ENCODE measurements at regions not wholly inside any gene's neighbourhood (a gene's known extent, or its start where the extent isn't known, plus 50 kb on each side); places are given as distances from the start of the nearest gene placed in this dataset.

DNA sequence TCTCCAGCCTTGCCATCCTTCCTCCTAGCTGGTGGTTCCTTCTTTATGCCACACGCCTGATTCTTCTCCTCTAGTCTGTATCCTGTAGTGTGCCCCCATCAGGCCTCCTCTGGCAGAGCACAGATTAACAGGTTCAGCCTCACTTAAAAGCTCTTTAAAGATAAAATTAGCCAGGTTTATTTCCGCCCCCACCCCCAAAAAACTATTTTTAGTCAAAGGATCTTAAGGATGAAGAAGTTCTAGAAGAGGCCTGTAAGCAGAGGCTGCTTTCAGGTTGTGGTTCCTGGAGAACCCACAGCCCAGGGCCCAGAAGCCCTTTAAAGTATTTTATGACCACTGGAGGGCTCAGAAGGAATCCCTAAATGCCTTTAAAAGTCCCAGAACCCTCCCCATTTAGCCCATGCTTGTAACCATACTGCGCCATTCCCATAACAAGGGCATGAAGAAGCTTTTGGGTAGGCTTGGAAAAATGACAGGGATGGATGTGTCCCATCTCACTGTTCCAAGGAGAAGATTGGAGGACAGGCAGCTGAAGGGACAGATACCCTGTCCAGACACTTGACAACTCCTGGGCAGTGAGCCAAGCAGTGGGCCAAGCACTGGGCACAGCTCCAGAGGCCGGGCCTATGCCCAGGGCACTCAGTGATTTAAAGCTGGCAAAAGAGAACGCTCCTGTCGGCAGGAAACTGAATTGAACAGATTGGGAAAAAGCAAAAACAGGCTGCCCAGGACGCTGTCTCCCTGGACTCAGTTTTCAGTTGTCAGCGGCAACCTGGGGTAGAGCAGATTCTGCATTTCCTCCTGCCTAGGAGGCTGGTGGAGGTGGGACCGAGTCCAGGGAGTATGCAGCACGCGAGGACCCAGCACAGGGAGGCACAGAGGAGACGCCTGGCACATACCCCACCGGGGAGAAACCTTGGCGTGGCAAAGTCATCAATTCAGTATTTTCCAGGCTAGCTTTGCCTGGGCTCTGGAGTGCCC is 106.3 kb upstream of the SSBP2 start:
- DNase-seq (ENCODE audit: low spot score): no peak

DNA sequence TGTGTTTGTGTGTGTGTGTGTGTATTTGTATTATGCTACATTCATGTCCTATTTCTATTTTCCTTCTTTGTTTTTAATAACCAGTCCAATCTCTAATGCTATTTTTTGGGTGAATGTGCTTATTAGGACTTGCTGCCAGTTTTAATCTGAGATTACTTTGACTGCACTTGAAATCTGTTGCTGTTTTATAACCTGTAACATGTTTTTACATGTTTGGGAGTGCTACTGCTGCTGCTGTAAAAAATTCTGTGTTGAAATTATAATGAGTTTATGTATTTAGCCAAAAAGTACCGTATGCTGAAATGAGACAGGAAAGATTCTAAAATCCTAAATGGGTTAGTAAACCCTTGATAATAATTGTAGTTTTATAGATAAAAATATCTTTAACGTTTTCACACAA is 104.7 kb upstream of the SSBP2 start:
- no peak for DNase-seq (ENCODE audit: low spot score)

DNA sequence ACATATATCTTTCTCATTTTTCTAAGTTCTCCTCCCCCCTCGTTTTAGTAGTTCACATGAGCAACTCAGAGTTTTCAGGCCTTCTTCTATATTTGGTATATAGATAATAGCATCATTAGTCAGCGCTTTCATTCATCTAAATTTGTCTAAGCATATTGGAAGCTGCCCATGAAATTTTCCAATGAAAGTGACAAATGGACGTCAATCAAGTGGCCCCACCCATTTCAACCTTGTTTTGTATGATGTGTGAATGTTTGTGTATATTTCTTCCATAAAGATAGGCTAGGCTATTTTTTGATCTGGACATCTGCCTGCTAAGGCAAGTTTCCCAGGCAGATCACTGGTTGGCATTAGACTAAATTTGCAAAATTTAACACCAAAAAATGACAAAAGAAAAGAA is 104.0 kb upstream of the SSBP2 start:
- no peak for DNase-seq (ENCODE audit: low spot score)

DNA sequence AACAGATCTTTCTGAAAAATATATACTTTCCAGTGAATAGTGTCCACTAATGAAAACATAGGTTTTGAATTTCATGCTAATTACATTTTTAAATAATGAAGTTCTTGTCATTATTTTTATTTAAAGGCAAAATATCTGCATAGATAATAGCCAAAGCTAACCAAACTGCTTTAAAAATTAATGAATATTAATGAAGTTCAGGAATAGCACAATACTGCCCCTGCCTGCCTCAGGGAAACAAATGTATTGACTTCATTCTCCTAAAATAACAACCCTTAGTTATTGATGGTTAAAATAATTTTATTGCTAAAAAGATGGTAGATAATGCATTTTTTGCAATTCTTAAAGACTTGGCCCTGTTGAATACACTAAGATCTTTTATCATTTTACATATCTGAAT is 103.6 kb upstream of the SSBP2 start:
- DNase-seq (ENCODE audit: low spot score): no peak

DNA sequence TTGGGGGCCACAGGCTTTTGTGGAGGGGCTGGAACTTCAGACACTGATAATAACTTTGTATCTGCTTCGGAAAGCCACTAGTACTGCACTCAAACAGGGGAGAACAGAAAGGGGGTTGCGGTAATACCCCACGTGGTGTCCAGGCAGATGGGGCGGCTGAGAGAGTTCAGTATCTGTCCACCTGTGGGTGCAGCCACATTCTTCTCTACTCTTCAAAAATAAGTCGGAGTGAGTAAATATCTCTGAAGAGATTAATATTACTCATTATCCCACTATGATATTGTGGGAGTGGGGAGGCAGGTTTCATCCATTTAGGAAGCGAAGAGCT is 102.1 kb upstream of the SSBP2 start:
- no peak for DNase-seq (ENCODE audit: low spot score)

DNA sequence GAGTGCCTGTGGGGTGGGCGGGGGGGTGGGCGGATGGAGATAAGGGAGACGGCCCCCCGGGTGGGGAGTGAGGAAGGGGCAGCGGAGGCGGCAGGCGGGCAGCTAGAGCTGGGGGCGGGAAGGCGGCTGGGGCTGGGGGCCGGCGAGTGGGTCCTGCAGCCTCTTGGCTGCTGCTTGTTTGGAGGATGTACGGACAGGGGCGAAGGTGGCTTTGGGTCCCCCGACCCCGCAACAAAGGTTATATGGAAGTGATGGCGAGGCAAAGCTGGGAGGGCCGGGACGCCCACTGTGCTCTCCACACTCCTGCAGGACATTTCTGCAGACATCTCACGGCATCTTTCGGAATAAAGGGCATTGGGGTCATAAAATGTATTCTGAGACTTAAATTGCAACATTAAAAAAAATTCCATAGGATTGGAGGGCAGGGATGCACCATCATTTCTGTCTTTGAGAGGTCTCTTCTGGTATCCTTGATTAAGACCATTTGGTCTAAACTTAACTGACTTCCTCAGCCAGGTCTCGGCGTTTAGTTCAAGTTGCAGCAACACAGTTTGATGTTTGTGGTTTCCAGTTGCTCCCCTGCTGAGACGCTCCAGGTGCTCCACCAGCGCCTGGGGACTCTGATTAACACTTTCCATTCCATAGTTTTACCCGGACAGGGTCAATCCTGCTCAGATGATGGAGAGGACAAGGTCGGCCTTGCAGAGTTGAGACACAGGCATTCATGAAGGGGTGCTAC is 101.6 kb upstream of the SSBP2 start:
- no peak for DNase-seq (ENCODE audit: low spot score)

DNA sequence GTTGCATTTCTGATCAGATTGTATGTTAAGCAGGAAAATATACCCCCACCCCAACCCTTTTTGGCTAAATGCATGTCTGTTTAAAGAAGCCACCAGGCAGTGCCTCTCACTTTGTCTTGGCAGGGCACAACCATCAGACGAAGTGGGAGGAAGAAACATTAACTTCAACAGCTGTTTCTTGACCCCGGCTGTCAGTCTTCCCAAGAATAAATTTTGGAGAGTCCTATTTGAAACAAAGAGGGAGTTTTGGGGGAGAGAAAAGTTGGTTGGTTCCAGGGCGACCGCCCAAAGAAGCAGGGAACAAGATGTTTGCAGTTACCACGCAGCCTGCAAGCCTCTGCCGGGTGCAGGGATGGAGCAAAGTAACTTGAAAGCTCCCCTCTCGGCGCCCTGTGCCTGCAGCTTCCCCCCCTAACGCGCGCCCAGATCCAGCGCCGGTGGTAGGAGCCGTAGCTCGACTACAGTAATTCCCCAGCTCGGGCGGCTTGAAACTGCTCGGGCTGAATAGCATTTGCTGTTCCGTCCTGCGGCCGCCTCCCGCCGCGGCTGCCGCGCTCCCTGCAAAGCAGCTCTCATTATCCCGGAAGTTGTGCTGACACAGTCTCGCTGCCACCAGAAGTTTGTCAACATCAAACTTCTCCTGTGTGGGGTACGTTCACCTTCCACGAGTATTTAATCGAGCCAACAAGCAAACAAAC is 100.7 kb upstream of the SSBP2 start:
- peak; percentile 90 for DNase-seq (ENCODE audit: low spot score)

DNA sequence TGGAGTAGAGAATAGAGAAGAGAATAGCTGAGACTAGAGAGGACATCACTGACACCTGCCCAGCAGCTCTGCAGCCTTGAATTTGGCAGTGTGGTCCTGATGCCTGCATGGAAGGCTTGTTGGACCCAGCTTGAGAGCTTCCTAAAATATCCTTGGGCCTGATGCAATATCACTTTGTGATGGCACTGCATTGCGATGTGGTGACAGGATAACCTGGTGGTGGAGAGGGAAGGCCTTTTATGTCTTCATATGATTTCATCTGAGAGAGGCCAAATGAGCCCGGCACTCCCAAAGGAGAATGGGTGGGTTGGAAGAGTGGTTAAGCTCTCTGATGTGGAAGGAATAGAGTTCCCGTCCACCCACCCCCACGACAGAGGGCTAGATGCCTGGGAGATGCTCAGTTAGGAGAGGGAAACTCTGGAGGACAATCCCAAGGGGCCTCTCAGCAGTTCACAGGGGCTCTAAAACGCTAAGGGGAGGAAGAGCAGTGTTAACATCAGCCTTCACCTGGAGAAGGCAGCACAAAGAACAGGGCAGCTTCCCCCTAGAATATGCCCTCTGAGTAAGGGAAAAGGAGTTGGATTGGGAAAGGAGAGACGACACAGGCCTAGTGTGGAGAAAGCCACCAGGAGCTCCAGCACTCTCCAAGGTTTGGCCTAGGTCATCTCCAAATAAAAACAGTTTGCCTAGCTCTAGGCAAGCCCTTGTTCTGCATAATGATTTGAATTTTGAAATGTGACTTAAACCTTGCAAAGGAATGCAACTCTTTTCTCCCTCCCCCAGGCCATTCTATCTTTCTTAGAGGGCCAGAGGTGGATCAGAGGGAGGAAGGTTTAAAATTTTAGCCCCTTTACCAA is 99.8 kb upstream of the SSBP2 start:
- DNase-seq (ENCODE audit: low spot score): no peak

DNA sequence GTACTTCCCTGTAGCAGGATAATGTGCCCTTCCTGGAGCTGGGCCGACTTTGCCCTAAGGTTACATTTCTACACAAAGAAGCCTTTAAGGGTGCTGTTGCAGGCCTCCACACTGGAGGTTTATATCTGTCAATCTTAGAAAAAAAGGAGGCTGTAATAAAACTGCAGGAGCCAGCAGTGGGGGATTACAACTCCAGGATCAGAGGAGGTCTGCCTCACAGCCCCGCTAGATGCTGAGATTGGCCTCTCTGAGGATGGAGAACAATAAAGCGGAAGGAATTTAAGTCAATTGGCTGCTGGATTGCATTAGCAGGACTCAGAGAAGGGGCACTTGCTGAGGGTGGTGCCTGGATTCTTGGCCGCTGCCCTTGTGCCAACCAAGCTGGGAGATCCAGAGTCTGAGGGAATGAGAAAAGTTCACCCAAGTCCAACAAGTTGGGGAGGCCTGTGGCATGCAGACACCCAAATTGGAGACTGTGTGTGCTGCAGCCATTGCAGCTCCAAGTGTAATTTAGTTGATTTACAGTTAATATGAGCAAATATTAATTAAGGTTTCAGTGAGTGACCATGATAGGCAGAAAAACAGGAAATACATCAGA is 99.0 kb upstream of the SSBP2 start:
- DNase-seq (ENCODE audit: low spot score): no peak

DNA sequence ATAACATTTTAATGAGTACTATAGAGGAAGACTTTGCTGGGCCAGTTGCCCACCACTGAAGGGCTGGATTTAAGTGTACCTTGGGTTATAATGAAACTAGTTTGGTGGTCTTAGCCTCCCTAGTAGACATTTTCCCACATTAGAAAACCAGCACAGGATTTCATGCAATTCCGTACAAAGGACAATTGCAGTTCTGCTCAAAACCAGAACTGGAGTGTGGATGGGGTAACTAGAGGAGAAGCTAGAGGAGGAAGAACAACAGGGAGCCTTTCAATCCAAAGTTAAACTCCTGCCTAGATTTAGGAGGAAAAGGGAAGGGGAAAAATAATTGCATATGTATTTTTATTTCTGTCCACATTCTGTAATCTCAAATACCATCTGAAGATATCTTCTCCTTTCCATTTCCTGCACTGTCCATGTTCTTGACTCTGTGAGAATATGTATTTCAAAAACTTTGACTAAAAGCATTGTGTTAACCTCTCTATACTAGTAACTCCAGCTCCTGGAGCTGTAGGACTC is 97.5 kb upstream of the SSBP2 start:
- DNase-seq (ENCODE audit: low spot score): no peak

DNA sequence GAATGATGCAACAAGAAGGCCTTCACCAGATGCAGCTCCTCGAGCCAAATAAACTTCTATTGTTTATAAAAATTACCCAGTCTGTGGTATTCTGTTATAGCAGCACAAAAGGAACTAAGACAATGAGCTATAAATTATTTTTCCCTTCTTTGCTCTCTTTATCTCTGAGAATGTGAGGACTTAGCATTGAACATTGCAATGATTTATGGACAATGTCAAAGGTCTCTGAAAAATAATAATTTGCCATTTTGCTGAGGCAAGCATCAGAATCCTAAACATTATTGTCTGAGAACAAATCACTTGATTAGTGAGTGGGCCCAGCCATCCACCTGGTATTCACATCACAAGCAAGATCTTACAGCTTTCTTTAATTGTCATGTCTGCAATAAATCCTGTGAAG is 95.4 kb upstream of the SSBP2 start:
- no peak for DNase-seq (ENCODE audit: low spot score)

DNA sequence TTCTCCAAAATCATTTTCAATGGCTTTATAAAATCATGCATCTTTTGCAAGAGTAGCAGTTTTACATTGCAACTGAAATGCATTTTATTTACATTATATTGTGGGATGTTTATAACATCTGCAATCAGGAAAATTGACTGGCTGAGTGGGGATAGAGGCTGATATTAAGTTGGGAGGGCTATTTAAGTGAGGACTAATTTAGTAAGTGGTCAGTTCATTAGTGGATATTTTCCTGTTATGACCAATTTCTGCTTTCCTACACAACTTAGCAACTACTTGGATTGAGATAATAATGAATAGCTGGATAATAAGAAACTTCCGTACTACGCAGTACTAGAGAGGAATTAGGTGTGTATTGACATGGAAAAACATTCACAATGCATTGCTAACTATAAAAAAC is 92.9 kb upstream of the SSBP2 start:
- no peak for DNase-seq (ENCODE audit: low spot score)

DNA sequence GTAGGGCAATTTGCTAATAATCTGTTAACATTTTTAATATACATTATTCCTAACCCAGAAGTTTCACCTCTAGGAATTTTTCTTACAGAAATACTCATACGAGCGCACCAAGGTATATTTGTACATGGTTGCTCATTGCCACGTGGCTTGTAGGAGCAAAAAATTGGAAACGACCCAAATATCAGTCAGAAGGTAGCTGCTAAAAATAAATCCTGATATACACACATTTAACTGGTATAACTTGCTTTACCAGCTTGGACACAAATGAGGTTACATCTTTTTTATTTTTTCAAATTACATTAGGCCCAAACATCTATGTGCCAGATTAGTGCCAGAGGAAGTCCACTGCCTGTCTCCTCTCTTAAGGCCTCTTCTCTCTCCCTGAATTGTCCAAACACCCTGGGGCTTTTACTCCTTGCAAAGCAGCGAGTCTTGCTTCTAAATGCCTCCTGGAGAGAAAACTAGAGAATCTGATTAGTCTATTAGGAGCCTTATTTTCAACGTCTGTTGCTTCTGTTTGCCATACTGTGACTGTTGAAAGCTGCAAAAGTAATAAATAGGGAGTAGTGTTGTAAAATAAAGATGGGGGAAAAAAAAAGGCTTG is 92.0 kb upstream of the SSBP2 start:
- DNase-seq (ENCODE audit: low spot score): no peak

DNA sequence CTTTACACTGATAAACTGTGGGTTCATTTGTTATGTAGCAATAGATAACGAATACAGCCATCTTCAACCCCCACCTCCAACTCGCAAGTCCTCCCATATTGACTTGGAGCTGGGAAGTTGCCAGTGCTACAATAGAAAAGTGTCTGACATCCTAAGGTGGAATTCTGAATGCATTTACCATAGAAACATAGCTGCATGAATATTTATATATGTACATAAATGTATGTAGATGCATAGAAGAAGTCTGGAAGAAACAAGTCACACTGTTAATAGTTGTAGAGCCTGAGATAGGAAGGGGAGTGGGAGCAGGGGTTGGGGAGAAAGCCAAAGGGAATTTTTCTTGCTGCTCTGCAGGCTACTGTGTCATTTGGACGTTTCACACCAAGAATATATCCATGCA is 88.1 kb upstream of the SSBP2 start:
- DNase-seq (ENCODE audit: low spot score): no peak

DNA sequence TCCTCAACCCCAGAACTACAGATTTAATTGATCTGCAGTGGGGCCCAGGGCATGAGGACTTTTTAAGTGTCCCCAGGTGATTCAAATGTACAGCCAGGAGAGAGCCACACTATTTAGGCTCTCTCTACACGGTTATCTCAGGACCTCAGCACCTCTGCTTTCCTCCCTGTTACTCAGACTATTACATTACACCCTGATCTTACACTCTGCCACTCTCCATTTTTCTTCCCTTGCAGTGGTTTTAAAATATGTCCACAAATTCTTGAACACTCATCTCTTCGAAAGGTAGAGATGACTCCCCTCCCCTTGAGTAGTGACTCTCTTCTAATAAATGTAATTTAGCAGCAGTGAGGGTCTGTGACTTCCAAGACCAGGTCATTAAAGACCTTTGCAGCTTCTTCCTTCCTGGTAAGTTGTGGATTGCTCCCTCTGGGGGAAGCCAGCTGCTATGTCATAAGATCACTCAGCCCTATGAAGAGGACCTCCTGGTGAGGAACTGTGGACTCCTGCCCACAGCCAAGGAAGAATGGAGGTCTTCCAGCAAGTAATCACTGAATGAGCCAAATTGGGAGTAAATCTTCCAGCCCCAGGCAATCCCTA is 87.5 kb upstream of the SSBP2 start:
- DNase-seq (ENCODE audit: low spot score): no peak

DNA sequence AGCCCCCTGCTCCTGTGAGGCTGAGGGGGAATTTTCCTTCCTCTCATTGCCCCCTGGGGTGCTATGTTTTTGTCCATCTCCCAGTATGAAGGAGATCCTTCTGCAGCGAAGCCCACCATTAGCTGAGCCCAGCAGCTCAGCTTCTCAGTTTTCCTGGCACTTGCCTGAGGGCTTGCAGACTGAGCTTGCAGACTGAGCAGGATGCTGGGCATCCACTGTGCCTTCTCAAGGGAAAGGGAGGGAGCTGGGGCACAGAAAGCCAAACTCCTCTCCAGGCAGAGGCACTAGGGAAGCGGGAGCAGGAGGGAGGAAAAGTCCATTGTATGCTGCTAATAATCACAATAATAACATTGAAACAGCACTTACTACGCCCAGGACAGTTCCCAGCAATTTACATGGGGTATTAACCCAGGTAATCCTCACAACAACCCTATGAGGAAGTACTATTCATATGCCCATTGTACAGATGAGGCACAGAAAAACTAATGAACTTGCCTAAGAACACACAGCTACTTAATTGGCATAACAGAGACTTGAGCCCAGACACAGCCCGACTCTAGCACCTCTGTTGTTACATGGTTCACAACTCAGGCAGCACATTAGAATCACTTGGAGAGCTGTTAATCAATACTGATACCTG is 86.9 kb upstream of the SSBP2 start:
- DNase-seq (ENCODE audit: low spot score): no peak

DNA sequence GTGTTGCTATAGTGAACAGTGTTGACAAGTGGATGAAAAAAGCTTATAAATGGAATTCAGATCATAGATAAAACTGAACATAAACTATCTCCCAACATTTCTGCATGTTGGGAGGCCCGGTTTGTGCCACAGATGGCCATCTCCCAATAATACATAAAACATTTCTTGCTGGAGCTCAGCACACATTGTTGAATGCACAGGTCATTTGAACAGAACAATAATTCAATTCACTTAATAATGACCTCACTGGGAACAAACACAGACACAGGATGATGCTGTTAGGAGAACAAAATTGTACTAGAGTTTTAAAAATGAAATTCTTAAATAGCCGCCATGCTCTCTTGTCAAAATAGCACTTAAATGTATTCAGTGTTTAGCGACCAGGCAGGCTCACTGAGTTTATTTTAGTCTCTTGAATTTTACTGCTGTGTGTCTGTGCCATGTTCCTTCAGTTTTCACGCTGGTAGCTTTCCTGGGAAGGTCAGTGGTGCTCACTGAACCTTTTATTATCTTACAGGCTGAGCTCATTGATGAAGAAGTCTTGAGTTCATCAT is 85.0 kb upstream of the SSBP2 start:
- no peak for DNase-seq (ENCODE audit: low spot score)

DNA sequence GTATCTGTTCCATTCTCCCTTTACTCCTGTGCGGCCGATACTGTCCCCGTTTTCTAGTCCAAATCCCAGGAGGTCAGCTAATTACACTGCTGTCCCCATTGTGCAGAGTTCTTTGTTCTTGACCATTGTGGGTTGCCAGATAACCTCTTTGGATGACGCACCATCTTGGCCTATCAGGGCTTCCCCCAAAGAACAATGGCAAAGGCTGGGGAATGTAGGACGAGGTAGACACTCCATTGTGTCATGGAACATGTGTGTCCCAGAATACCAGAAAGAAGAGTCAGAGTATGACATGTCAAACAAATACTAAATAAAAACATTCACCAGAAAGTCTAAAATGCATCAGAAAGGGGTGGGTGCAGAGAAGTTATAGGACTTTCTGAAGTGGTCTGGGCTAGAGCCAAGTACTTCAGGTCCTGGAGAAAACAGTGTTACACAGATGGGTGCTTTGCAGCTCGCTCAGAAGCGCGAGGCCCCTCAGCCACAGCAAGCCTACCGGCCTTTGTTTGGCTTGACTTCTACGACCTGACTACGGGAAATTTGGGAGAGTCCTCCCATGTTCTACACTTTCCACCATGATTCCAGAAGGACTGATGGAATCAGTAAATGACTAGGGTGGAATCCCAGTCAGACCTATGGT is 83.2 kb upstream of the SSBP2 start:
- no peak for DNase-seq (ENCODE audit: low spot score)

DNA sequence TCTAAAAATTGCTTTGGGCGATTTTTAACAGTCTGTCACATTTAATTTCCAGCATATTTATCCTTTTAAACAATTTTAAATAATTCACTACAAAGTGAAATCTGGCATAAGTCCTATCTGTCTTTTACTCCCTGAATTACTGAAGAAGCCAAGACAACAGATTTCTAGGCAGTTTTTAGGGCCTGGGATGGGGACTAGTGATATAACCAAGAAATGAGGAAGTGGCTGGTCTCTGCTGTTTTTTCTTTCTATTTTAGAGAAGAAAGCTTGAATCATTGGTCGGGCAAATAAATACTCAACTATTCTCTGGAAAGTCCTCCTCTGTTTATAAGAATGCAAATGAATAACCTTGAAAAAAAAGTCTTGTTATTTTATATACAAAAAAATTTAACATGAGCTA is 79.7 kb upstream of the SSBP2 start:
- DNase-seq (ENCODE audit: low spot score): no peak
